ENCODE measurements at regions not wholly inside any gene's neighbourhood (a gene's known extent, or its start where the extent isn't known, plus 50 kb on each side); places are given as distances from the start of the nearest gene placed in this dataset.

DNA sequence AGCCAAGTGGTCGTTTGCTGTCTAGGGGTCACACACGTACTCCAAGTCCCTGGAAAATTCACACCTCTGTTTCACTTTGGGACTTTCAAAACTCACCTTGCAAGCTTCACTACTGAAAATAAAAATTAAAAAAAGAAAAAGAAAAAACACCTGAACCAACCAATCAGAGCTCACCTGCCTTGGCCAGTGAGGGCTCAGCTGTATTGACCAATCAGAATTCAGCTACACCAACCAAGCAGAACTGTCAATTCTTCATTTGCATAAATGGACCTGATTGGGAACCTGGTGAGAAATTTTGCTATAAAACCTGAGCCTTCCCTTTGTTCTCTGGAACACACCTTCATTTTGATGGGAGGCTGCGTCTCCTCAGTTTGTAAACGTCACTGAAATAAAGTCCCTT is 176.4 kb downstream of the TTC32 start:
- DNase-seq (ENCODE audit: extremely low read depth, low read depth) = no peak

DNA sequence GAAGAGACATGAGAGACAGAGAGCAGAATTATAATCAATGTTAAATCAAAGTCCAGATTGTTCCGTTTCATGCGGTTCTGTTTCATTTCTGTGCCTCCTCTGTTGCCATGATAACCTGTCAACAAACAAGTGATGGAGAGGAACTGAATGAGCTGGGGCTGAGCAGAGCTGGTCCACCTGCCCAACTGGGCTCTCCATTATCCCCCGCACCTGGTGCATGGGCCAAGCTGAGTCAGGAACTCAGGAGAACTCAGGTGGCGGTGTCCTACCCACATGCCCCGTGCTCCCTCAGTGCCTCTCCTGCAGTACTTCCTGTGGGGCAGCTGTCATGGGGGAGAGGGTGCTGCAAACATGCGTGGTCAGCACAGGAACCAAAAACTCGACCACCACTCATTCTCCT is 178.8 kb downstream of the TTC32 start:
- DNase-seq (ENCODE audit: extremely low read depth, low read depth) = no peak

DNA sequence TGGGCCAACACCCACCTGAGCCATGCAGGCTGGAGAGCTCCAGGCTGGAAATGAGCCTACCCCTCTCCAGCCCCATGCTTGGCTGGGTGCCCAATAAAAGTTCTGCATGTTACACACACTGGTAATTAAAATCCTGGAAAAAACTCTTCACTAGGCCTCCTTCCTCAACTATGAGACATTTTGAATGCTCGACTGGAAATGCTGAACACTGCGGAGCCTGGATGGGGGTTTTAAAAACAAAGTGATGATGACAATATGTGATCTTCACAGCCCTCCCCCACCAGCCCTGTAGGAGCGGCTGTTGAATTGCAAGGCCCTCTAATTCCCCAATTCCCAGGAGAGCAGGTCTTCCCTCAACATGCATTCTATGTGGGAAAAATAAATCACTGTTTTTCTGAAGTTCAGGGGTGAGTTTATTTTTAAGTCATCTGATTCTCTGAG is 179.2 kb downstream of the TTC32 start:
- DNase-seq (ENCODE audit: extremely low read depth, low read depth) = no peak

DNA sequence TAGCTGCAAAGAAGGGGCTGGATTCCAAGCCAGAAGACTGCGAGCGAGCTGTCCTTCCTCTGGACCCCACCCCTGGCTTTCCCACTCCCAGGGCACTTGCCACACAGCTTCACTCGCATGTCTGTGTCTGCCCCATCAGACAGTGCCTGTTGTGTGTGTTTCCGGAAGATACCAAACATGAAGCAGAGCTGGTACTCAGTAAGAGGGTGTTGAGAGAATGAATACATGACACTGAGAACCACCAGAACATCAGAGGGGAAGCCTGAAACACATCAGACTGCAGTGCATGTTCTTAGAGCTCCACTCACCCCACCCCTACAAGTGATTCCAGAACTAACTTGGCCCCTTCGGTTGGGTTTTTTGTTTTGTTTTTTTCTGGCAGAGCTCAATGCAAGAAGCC is 181.5 kb downstream of the TTC32 start:
- DNase-seq (ENCODE audit: extremely low read depth, low read depth) = no peak

DNA sequence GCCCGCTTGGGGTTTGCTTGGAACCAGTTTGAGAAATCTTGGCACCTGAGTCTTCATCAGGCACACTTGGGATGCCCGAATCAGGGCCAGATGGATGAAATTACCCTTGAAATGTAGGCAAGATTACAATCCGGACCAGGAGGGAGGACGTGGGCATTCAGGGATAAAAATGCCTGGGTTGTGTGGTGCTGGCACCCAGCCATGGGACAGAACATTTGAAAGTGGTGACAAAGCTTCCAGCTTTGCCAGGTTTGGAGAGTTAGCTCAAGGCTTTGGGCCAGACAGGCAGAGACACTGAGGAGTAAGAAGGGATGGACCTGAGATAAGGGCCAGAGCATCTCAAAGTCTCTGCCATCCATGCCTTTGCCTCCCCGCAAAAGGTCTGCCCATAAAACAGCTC is 182.2 kb downstream of the TTC32 start:
- no peak for DNase-seq (ENCODE audit: extremely low read depth, low read depth)

DNA sequence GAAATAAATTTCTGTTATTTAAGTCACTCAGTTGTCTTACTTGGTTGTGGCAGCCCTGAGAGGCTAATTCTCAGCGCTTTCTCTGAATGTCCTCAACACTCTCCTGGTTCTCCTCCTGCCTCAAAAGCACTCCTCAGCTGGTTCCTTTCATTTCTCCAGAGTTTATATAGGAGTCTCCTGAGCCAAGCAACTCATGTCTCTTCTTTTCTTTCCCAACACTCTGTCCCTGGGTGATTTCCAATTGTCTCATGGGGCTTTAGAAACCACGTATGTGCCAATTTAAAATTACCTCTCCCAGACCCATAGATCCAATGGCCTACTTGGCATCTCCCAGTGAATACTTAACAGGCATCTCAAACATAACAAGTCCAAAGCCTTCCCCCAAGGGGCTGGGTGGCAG is 184.3 kb downstream of the TTC32 start:
- DNase-seq (ENCODE audit: extremely low read depth, low read depth) = no peak

DNA sequence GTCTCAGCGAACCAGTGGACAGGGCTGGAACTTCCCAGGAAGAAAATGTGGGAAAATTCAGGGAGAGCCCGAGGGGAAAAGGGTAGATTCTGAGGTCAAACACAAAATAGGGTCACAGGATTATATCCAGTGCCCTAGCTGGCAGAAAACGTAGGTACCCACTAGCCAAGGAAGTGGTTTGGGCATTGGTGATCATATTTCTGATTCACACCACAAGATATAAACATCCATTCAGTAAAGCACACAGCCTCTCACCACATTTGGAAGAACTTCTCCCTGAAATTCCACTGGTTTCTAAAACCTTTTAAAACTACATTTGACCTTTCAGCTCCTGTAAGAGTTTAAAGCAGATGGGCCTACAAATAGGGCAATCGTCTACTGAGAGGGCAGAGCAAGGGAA is 186.9 kb downstream of the TTC32 start:
- DNase-seq (ENCODE audit: extremely low read depth, low read depth) = no peak

DNA sequence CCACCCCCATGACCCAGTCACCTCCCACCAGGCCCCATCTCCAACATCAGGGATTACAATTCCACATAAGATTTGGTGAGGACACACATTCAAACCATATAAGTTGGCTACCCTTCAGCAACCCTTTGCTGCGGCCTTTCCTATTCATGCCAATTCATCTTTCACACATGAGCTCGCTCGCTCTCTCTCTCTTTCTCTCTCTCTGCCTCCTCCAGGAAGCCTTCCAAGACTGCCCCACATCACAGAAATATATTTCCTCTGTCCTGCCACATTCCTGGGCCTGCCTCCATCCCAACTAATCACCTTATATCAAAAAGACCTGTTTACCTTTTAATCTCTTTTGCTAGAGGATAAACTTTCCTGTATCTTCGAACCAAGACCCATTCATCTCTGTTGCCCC is 188.9 kb downstream of the TTC32 start:
- DNase-seq (ENCODE audit: extremely low read depth, low read depth) = no peak

DNA sequence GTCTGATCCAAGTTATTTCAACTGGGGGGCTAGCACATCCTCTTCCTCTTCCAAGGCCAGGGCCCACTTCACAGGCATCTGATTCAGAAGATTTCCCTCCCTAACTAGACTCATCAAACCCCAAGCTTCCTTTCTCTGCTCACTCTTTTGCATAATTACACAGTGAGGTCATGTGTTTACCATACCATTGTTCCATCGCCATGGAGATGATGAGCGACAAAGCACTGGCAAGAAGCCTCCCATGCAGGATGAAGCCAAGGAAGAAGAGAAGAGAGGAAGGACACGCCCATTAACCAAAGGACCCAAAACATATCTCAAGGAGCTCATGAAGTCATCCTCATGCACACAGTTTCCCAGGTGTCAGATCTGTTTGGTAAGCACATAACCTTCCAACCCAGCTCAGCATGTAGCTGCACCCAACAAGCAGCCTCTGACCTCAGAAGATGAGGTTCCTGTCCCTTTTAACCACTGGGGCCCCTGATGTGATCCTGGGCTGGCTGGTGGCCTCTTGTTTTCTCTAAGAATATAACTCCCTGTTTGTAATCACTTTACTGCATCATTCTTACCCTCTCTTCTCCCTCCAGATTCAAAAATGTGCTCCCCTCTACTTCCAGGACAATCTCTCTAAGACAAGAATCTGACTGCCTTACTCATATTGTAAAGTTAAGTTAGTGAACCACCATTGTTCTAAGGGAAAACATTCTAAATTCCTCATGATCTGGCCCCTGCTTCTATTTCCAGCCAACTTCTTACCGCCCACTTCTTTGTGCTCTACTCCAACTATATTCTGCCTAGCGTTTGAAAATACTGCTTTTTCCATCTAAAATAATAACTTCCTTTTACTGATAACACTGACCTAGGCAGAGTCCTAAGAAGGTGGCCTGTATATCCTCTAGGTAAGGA is 190.1 kb downstream of the TTC32 start:
- no peak for DNase-seq (ENCODE audit: extremely low read depth, low read depth)

DNA sequence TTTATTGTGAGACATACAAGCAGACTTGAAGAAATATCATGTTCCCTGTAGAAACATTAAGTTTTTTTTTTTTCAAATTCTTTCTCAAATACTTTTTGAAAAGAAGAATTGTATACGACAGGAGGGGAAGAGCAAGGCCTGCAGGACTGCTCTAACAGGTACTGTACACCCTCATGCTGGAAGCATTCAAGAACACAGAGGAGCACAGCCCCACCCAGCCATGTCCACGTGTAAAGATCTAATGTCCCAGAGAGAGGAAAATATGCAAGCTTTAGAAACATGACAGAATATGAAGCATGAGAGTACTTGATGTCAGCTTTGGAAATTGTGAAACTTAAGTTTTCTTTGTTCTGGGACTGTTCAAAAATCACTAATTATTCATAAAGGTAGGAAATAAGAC is 191.6 kb downstream of the TTC32 start:
- no peak for DNase-seq (ENCODE audit: extremely low read depth, low read depth)

DNA sequence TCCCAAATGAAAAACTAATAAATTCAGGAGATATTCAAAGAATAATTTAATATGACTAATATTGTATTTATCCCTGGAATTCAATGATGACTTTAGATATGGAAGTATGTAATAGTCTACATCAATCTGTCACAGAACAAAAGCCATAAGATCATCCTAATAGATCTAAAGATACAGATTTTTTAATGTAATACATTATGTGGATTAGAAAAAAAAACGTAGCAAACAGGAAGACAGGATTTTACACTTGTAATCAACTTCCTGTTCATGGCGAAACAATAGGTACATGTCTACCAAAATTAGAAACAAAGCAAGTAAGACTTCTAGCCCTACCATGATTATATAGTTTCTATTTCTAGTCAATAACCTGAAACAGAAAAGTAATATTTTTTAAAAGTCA is 192.2 kb downstream of the TTC32 start:
- DNase-seq (ENCODE audit: extremely low read depth, low read depth) = no peak

DNA sequence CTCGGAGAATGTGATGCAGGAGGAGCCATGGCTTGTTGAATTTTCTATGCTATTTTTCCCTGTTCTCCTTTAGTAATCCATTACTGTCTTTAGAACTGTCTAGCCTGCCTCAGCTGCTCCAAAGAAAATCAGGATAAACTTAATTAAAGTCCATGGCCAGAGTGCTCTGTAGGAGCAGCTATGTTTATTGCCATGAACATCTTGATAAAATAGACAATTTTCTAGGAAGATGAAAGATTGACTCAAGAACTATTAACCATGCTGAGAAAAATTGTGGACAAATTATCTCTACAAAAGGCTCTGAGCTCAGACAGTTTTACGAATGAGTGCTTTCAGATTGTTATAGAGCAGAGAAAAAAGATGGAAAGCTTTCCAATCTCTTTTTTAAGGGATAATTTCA is 193.0 kb downstream of the TTC32 start:
- no peak for DNase-seq (ENCODE audit: extremely low read depth, low read depth)

DNA sequence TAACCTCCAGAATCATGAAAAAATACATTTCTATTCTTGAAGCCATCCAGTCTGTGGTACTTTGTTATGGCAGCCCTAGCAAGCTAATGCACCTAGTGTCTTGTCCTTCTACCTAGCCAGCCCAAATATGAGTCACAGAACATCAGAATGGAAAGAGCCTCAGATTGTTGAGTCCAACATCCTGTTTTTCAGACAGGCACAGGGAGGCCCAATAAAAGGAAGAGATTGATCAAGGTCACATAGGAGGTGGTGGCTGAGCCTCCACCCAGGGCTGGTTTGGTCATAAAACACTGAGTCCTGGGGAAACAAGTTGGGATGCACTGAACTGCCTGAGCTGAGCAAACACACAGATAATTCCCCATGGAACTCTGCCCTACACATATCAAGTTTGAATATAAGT is 195.5 kb downstream of the TTC32 start:
- no peak for DNase-seq (ENCODE audit: extremely low read depth, low read depth)

DNA sequence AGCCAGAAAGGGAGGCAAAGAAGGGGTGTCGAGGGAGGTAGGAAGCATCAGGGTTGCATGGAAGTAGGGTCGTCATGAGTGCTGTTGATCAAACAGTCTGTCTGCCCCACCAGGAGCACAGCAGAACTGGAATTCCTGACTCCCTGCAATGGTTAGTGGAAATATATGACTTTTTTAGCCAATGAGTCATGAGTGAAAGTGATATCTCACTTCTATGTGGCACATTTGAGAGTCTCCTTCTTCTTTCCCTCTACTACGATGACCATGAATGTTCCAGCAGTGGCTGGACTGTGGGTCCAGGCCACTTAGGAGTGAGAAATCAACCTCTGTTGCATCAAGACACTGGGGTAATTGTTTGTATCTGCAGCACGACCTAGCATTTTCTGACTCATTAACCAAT is 199.5 kb downstream of the TTC32 start:
- DNase-seq (ENCODE audit: extremely low read depth, low read depth) = no peak

DNA sequence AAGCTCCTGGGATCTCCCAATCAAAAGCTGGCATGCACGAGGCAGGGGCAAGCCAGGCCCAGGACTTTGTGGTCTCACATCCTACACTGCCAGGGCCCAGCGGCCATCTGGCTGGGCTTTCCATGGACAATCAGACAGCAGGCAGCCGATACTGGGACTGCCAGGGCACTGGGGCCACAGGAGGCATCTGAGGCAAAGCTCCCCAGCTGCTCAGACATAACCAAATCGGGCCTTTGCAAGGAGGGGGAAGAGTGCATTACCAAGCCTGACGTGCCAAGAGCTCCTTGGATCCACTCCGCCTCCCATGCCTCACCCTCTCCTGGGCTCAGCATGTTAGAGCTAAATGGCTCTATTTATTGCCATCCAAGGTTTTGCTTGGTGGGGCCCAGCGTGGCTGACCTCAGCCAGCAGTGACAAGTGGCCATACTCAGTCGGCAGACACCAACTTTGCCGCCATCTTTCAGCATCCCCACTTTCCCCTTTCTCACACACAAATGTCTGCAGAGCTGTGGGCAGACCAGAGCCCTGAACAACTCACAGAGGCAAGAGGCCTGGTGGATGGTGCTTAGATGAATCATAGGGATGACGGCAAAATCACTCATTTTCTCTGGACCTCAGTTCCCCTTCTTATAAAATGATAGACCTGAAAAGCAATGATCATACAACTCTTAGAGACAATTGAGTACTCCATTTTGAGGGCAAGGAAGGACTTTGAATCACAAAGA is 200.8 kb downstream of the TTC32 start:
- no peak for DNase-seq (ENCODE audit: extremely low read depth, low read depth)

DNA sequence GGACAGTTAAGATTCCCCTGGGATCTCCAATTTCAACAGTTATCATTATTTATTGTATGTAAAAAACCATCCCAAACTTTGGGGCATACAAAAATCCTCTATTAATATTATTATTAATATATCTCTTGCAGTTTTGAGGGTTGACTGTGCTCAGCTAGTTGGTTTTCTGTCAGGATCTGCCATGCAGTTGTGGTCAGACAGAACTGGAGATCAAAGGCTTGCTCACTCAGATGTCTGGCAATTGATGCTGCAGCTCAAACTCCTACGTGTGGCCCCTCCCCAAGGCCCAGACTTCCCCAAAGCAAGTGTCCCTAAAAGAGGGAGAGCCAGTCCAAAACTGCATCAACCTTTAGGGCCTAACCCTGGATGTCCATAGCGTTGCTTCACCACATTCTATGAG is 204.7 kb downstream of the TTC32 start:
- no peak for DNase-seq (ENCODE audit: extremely low read depth, low read depth)

DNA sequence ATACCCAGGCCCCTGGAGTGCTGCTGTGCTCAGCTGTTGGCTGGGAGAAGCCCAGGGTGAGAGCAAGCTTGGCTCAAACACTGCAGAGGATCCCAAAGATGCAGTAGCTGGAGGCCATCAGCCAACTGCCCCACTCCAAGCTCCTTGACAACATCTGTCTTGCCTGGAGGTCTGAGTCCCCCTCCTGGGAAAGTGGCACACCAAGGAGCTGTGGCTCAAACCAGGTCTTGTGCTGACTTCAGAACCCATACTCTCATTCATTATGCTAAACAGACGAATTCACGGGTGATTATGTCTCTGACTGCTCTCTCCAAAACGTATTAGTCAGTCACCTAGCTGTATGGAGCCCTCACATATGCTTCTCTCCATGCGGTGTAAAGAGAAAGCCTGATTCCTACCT is 206.1 kb downstream of the TTC32 start:
- DNase-seq (ENCODE audit: extremely low read depth, low read depth) = no peak

DNA sequence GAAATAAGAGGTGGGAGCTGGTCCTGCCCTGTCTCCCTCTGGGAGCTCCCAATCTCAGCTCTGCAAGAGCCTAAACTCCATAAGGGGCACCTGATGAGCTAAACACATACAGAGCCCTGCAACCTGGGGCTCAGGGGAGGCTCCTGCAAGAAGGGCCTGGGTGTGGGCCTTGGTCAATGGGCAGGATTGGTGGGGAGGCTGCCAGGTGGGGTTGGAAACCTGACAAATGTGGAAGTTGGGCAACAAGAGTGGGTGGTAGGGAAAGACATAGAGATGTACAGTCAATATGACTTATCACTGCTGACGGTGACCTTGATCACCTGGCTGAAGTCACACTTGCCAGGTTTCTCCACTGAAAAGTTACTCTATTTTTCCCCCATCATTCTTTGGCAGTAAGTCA is 209.9 kb downstream of the TTC32 start:
- no peak for DNase-seq (ENCODE audit: extremely low read depth, low read depth)

DNA sequence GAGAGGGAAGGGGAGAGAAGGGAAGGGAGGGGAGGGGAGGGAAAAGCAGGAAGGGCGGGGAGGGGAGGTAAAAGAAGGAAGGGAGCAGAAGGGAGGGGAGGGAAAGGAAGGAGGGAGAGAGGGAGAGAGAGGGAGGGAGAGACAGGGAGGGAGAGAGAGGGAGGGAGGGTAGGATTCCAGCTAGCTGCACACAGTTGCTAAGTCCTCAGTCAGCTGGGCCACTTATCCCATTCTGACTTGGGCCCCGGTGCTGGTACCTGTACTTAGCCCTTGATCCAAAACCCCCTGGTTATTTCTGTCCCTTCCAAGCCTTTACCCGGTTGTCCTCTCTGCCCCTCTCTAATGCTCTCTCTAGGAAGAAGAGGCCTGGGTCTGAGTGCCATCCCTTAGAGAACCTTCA is 211.4 kb downstream of the TTC32 start:
- DNase-seq (ENCODE audit: extremely low read depth, low read depth) = no peak

DNA sequence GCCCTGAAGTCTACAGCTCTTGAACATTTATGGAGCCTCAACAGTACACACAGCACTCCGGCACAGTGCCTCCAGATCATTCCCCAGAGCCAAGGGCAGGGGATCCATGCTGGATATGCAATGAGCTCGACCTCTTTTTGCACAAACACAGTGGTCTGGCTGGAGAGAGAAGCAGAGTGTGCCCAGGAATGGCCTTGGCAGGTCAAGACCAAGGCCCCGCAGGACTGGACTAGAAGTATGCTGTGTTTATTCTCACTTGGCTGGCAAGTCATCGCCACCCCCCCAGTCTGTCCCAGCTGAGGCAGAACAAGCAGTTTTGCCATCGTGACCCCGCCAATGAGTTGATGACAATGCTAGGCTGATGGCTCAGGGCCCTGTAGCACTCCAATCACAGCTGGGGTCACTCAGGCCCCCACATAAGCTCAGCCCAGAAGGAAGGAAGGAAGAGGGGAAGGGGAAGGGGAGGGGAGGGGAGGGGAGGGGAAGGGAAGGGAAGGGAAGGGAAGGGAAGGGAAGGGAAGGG is 212.1 kb downstream of the TTC32 start:
- DNase-seq (ENCODE audit: extremely low read depth, low read depth) = no peak

DNA sequence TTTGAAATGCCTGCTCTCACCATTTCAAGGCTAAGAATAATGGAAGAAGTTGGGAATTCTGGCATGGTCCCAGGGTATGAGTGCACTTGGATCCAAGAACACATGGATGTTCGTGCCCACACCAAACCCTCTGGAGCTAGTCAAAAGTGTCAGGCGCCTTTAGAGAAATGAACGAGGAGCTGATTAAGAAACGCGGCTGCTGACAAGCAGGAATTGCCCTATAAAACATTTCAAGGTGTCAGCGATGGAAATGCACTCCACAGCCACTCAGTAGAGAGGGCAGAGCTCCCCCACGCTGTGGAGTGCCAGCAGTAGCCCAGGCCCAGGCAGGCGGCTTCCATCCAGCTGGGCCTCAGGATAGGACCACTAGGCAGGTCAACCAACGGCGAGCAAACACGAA is 213.7 kb downstream of the TTC32 start:
- no peak for DNase-seq (ENCODE audit: extremely low read depth, low read depth)

All from NCI-H460 (cell line).